ENCODE measurements at regions not wholly inside any gene's neighbourhood (a gene's known extent, or its start where the extent isn't known, plus 50 kb on each side); places are given as distances from the start of the nearest gene placed in this dataset.
A peak's percentile ranks its signal among the peaks of the same experiment; 100 is the strongest.

GRCh38 chr13:31081316-31081715 is 80.4 kb downstream of the HSPH1 start:
- H3K9me3 Mint-ChIP-seq (ENCODE audit: unreplicated experiment): no peaks in the 10 kb centered on the region
- no peak for DNase-seq
- H3K4me3 Mint-ChIP-seq (ENCODE audit: unreplicated experiment): no peak overlapping the region
- no peak for TF ChIP-seq CTCF (IDR thresholded peaks at IDR 0.05; ENCODE audit: partially characterized antibody, unreplicated experiment)
- H3K27me3 Mint-ChIP-seq (ENCODE audit: unreplicated experiment): no peaks in the 10 kb centered on the region
- H3K27ac Mint-ChIP-seq (ENCODE audit: unreplicated experiment): no peak overlapping the region
- no peaks in the 10 kb centered on the region for H3K4me1 Mint-ChIP-seq (ENCODE audit: low read depth, unreplicated experiment)
- H3K36me3 Mint-ChIP-seq (ENCODE audit: unreplicated experiment): peaks cover 7% of the 10 kb centered on the region

- no peak for DNase-seq
- Mint-ChIP-seq H3K36me3 (ENCODE audit: unreplicated experiment) (peaks cover 11% of the 10 kb centered on the region), H3K27me3 (ENCODE audit: unreplicated experiment) (peaks cover 8% of the 10 kb centered on the region), H3K9me3 (ENCODE audit: unreplicated experiment) (no peaks in the 10 kb centered on the region), H3K4me3 (ENCODE audit: unreplicated experiment) (peak overlapping the region; percentile 23), H3K27ac (ENCODE audit: unreplicated experiment) (peak overlapping the region; percentile 9), H3K4me1 (ENCODE audit: low read depth, unreplicated experiment) (peaks cover 9% of the 10 kb centered on the region)
- no peak for TF ChIP-seq CTCF (IDR thresholded peaks at IDR 0.05; ENCODE audit: partially characterized antibody, unreplicated experiment)
Measured at GRCh38 chr13:31074756-31075155, 86.9 kb downstream of the HSPH1 start.

GRCh38 chr13:31073859-31074718 is 87.6 kb downstream of the HSPH1 start:
- Mint-ChIP-seq H3K9me3 (ENCODE audit: unreplicated experiment) (no peaks in the 10 kb centered on the region), H3K27ac (ENCODE audit: unreplicated experiment) (peak overlapping the region; percentile 54), H3K36me3 (ENCODE audit: unreplicated experiment) (peaks cover 11% of the 10 kb centered on the region), H3K4me3 (ENCODE audit: unreplicated experiment) (peak overlapping the region; percentile 27), H3K4me1 (ENCODE audit: low read depth, unreplicated experiment) (peaks cover 12% of the 10 kb centered on the region), H3K27me3 (ENCODE audit: unreplicated experiment) (peaks cover 8% of the 10 kb centered on the region)
- TF ChIP-seq CTCF (IDR thresholded peaks at IDR 0.05; ENCODE audit: partially characterized antibody, unreplicated experiment): no peak
- DNase-seq: no peak

GRCh38 chr13:31072041-31072440 is 89.7 kb downstream of the HSPH1 start:
- peaks cover 14% of the 10 kb centered on the region for H3K4me1 Mint-ChIP-seq (ENCODE audit: low read depth, unreplicated experiment)
- H3K4me3 Mint-ChIP-seq (ENCODE audit: unreplicated experiment): no peak overlapping the region
- peaks cover 8% of the 10 kb centered on the region for H3K27me3 Mint-ChIP-seq (ENCODE audit: unreplicated experiment)
- no peak for TF ChIP-seq CTCF (IDR thresholded peaks at IDR 0.05; ENCODE audit: partially characterized antibody, unreplicated experiment)
- H3K36me3 Mint-ChIP-seq (ENCODE audit: unreplicated experiment): peaks cover 11% of the 10 kb centered on the region
- H3K27ac Mint-ChIP-seq (ENCODE audit: unreplicated experiment): no peak overlapping the region
- DNase-seq: no peak
- peaks cover 1% of the 10 kb centered on the region for H3K9me3 Mint-ChIP-seq (ENCODE audit: unreplicated experiment)

- H3K27me3 Mint-ChIP-seq (ENCODE audit: unreplicated experiment): peaks cover 8% of the 10 kb centered on the region
- no peaks in the 10 kb centered on the region for H3K36me3 Mint-ChIP-seq (ENCODE audit: unreplicated experiment)
- no peak for TF ChIP-seq CTCF (IDR thresholded peaks at IDR 0.05; ENCODE audit: partially characterized antibody, unreplicated experiment)
- DNase-seq: peak; percentile 37
- peaks cover 19% of the 10 kb centered on the region for H3K4me1 Mint-ChIP-seq (ENCODE audit: low read depth, unreplicated experiment)
- peaks cover 1% of the 10 kb centered on the region for H3K9me3 Mint-ChIP-seq (ENCODE audit: unreplicated experiment)
- peak overlapping the region; percentile 60 for H3K27ac Mint-ChIP-seq (ENCODE audit: unreplicated experiment)
- peak overlapping the region; percentile 28 for H3K4me3 Mint-ChIP-seq (ENCODE audit: unreplicated experiment)
Measured at GRCh38 chr13:31069808-31070534, 91.7 kb downstream of the HSPH1 start.

Data from glutamatergic neuron (in vitro differentiated cells).